HG03460 (cell line): ENCODE measurements at regions not wholly inside any gene's neighbourhood (a gene's known extent, or its start where the extent isn't known, plus 50 kb on each side); places are given as distances from the start of the nearest gene placed in this dataset.

Experiments
- ATAC-seq: cut with Tn5 transposase; IDR thresholded peaks from one replicate; pipeline ENCODE4 v1.9.1; 2021; ENCODE audit not compliant: unreplicated experiment

DNA sequence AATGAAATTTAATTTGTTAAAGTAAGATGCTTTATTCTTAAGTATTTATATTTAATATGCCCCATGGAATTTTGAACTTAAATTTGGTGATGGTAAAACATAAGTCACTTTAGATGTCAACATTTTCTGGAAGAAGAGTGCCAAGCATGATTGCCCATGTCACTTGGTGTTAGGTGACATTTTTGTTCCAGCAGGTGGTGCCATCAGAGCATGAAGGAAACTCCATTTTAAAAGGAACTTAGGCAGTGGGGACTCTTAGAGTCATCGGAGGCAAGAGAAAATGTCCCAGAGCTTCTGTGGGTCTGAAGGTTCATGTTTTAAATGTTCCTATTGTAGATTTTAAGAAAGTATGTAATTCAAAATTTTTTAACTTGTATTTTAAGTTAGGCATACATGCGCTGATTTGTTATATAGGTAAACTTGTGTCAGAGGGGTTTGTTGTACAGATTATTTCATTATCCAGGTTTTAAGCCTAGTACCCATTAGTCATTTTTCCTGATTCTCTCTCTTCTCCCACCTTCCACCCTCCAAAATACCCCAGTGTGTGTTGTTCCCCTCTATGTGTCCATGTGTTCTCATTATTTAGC lies 789.3 kb downstream of the SEMA5A start:
- ATAC-seq, result no peak

DNA sequence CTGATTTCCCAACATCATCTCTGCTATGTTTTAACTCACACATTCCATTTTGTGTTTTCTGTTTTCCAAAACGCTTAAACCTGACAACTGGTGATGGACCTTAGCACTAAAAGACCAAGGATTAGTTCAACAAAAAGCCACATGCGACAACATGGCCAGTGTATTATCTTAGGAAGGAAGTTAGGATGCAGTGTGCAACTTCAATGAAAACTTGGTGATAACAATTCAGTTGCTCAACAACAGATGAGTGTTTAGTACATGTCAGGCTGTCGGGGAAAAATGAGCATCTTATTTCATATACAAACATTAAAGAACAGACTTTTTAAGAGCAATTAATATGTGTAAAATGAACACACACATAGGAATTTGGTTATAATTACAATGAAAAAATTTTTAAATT lies 780.0 kb downstream of the SEMA5A start:
- no peak for ATAC-seq

DNA sequence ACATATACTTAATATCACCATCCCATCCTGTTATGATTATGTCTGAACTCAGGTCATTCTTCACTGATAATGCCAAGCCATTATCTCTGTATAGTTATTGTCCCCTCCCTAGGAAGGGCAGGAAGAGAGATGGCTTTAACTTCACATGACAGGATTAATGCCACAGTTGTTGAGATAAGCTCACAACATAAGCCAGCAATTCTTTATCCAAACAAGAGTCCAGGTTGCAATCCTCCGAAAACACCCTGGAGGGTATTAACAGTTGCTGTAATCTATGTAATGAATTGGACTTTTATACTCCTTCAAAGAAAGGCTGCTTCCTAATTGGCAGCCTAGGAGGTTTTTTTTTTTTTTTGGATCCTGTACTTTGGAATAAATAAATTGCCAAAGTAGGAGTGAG lies 779.4 kb downstream of the SEMA5A start:
- ATAC-seq, result no peak

DNA sequence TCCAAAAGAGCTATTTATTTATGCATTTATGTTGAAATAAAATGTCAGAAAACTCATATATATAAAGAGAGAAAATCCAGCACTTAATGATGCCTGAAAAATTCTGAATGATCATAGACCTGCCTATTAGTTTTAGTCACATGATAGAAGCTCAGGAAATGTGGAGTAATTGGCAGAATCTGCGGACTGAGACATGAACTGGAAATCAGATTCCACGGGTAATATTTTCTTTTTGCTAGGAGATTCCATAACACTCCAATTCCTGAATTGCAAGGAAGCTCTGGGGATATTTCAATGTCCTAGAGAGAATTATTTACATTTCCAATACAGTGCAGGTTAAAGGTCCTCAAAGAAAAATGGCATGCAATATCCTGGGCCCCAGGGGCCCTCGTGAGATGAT lies 778.8 kb downstream of the SEMA5A start:
- ATAC-seq, result no peak

DNA sequence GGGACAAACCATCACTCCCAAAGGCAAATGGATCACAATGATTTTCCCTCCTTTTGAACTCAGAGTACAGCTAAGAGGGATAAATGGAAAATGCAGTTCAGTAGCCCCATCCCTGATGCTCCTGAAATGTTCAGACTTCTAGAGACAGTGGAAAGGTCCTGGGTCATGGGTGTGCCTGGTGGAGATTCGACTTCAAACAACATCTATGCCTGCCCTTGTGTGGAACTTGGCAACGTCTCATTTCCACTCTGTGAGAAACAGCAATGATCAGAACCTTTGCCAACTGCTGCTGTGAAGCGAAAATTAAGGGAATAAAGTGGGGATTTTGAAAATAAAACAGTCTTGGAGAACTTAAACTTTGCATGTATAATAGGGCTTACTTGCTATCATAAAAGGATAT lies 778.1 kb downstream of the SEMA5A start:
- no peak for ATAC-seq

DNA sequence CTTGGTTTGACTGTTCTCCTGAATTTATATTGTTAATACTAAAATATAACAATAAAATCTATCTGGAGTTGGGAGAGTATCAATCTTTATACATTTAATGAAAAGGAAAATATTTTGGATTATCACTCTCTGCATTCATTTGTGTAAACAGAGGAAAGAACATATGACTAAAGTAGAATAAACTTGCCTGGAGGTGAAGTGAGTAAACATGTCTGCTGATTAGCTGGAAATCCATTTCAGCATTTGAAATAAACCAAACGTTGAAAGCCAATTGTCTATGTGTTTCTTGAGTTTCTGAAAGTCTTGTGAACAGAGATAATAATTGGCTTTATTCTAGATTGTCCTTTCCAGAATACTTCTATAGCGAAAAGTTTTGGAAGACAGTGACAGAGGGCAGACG lies 776.2 kb downstream of the SEMA5A start:
- ATAC-seq, result no peak

DNA sequence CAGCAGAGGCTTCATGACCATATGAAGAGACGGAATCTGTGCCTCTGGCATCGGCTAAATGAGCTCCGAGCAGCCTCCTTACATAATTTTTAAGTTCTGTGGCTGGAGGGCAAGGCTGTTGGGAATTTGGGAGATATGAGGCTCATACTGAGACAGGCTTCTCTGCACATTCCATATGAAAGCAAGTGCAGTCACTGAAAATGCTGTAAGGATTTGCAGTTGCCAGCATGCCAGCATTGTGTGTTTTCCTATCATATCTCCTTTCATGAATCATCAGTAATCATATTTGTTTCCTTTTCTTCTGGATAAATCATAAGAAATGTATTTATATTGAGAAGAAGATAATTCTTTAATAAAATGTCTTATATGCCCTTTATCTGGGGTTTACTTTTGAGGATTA lies 775.4 kb downstream of the SEMA5A start:
- ATAC-seq, result no peak

DNA sequence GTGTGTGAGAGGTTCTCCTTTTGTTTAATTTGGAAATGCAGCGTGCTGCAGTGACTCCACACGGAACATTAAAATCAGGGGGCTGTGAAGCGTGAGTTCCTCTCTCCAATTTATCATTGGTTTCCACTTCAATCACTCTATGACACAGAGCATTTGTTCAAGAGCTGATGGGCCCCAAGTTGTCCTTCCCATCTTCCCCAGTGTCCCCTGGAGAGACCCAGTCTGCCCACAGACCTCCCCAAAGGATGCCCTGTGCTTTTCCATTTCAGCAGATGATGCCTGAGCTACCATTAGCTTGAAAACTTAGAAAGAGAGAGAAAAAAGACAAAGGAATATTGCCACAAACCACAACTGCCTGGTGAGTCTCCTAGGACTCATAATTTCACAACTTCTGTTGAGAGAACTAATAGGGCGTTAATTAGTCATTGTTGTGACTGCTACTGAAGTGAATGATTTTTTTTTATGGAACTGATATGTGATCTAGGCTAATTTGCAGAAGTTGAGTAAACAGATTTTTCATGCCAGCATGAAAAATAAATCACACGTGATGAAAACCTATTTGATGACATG lies 772.7 kb downstream of the SEMA5A start:
- ATAC-seq, result no peak

DNA sequence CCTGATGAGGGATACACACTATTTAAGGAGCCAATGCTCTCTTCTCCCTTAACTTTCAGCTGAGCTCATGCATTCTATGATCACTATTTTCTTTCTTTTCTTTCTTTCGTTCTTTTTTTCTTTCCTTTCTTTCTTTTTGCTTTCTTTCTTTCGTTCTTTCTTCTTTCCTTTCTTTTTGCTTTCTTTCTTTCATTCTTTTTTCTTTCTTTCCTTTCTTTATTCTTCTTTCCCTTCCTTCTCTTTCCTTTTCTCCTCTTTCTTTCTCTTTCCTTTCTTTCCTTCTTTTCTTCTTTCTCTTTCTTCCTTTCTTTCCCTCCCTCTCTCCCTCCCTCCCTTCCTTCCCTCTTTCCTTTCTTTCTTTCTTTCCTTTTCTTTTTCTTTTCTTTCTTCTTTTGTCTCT lies 761.2 kb downstream of the SEMA5A start:
- no peak for ATAC-seq

DNA sequence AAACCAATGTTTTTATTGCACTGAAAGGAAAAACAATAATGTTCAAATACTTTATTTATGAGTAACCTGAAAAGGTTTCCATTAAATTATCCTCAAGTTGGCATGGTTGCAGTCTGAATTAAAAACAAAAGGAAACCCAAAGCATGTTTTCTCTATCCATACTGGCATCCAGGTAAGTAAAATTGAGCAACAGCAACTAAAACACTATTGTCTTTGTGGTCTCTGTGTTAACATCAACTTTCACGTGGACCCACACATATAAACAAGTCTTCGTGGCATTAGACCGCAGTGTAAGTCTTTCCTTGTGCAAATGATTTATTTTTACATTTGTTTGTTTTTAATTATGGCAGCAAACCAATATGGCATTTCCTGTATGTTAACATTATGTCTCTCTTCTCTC lies 757.6 kb downstream of the SEMA5A start:
- no peak for ATAC-seq

DNA sequence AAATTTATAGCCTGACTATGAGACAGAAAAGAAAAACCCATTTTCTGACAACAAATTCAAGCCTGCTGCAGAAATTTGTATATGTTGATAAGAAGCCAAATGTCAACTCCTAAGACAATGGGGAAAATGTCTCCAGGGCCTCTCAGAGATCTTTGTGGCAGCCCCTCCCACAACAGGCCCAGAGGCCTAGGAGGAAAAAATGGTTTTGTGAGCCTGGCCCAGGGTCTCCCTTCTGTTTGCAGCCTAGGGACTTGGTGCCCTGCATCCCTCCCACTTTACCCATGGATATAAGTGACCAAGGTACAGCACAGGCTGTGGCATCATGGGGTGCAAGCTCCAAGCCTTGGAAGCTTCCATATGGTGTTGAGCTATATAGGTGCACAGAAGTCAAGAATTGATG lies 740.2 kb downstream of the SEMA5A start:
- no peak for ATAC-seq

DNA sequence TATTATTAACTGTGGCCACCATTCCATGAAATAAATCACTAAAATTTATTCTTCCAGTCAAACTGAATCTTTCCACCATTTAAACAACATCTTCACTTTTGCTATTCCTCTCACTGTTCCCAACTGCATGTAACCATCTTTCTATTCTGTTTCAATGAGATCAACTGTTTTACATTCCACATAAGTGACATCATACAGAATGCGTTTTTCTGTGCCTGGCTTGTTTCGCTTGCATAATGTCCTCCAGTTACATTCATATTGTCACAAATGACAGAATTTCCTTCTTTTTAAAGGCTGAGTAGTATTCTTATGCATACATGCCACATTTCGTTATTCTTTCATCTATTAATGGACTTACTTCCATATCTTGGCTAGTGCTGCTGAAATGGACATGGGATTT lies 738.2 kb downstream of the SEMA5A start:
- ATAC-seq, result no peak

DNA sequence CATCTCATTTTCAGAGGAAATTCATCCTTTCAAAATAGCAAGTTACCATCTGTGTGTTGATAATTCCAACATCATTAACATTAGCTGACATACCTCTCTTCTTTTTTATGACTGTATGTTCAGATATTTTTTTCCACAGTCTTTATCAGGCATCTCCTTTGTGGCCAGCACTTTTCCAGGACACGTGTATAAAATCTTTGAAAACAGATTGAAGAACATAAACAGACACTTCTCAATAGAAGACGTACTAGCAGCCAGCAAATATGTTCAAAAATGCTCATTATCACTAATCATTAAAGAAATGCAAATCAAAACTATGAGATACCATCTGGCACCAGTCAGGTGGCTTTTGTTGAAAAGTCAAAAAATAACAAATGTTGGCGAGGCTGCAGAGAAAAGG lies 734.3 kb downstream of the SEMA5A start:
- no peak for ATAC-seq

DNA sequence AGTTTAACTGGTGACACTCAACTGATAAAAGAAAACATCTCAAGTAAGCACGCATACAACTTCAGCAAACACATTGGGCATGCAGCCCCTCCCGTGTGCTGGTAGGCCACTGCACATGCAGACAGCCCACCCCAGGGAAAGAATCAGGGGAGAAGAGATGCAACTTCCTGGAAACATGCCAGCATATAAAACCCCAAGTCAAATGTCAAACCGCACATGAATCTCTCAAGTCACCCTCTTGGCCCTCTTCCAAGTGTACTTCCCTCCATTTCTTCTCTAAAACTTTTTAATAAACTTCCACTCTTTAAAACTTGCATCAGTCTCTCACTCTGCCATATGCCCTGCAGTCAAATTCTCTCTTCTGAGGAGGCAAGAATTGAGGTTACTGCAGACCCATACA lies 732.7 kb downstream of the SEMA5A start:
- ATAC-seq, result no peak

DNA sequence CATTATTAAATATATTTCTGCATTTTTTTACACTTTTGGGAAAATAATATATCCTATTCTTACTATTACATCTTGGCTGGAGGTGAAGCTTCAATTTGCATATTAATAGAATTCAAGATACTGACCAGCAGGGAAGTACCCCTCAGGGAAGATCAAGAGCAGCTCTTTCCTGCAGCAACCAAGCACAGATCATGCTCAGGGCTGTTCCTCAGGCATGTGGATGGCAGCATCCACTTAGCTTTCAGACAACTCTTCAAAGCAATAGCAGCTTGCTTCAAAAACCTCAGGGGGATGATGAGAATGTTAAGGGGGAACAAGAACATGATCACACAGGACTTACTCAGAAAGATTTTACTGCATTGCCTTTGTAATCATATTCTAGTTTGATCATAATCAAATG lies 731.8 kb downstream of the SEMA5A start:
- ATAC-seq, result no peak

DNA sequence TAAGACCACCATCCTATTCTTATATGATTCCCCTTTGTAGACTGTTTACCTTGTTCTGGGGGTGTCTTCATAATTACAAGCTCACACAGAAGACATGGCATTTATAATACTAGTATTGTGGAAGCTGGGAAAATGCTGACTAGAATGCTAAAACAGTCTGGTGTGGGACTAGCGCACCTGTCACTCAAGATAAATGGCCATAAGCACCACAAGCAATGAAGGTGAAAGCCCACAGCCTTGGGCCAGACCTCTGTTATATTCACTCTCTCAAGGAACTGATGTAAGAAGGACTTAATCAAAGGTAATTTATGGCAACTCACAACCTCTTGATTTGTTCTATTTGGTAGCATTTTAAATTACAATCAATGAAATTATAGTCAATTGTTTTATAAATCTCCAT lies 721.5 kb downstream of the SEMA5A start:
- no peak for ATAC-seq

DNA sequence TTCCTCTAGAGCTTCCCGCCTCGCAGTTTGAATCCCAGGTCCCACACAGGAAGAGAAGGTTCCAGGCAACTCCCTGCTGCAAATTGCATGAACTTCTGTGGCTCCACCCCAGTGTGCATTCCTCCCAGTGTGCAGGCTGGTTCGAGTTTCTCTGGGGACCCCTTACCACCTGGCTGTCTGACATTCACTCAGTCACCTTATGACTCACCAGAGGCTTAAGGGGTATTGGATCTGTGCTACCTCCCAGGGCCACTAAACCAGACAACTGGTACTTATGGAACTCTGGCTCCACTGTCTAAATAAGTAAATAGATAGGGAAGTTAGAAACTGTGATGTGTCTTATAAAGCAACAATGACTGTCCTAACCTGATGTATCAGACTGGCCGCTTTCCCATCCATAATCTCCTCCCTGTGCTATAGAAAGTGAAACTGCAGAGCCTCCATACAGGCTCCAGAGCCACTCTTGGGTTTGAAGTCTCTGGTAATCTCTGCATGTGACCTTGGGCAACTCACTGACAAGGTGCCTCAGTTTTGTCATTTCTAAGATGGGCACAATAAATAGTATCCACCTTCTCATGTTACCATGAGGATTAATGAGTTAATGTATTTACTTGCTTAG lies 720.6 kb downstream of the SEMA5A start:
- no peak for ATAC-seq

DNA sequence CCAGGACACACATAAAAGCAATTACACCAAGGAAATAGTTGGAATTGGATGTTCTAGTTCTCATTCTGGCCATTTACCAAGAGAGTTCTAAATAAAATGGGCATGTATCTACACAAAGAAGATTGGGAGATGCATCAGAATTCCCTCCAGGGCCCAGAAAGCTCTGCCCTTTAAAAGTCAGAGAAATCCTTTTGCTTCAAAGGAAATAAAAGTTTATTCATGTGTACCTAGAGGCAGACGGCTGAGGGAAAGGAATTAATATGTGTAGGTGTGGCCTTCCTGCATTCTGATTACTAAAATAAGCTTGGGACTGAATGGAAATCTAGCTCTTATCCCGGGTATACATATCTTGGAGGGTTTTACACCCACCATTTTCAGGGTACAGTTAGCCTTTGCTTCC lies 719.4 kb downstream of the SEMA5A start:
- ATAC-seq, result no peak

DNA sequence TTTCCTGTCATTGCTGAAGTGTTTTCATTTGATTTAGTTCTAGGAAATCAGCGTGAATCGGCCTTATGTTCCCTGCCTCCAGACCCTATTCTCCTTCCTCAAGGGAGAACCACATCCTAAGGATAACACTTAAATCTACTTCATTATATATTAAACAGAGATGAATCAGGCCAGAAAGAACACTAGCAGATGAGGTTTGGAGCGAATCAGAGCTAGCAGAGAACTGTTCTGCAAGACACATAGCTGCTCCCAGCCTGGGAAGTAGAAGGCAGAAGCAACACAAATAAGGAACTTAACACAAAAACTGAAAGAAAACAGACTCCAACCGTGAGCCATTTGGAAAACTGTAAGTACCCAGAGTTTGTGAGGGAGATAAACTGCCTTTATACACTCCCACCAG lies 718.2 kb downstream of the SEMA5A start:
- ATAC-seq, result no peak

DNA sequence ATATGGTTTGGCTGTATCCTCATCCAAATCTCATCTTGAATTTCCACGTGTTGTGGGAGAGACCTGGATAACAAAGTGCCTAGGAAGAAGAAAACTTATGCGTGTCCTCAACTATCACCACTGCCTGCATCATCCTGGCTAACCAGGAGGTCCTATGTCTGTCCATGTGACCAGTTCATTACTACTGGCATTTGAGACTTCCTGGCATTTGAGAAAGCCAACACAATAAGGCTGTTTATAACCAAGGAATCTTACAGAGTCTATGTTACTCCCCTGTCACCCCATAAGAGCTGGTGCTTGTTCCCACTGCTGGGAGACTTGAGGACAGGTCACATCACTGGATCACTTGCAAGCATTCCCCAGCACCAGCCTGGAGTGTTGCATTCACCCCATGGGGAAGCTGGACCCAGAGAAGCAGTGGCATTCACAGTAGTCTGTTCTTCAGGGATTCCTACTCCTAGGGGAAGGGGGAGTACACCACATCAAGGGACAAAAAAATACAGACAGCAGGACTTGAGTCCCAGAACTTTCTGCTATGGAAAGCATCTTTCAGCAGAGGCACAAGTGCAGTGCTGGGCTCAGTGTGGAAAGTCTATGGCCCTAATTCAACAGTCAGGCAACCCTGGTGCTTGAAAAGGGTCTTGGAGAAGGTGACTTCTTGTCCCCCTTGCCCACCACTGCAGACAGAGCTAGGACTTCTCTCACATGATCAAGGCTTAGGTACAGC lies 717.1 kb downstream of the SEMA5A start:
- no peak for ATAC-seq

DNA sequence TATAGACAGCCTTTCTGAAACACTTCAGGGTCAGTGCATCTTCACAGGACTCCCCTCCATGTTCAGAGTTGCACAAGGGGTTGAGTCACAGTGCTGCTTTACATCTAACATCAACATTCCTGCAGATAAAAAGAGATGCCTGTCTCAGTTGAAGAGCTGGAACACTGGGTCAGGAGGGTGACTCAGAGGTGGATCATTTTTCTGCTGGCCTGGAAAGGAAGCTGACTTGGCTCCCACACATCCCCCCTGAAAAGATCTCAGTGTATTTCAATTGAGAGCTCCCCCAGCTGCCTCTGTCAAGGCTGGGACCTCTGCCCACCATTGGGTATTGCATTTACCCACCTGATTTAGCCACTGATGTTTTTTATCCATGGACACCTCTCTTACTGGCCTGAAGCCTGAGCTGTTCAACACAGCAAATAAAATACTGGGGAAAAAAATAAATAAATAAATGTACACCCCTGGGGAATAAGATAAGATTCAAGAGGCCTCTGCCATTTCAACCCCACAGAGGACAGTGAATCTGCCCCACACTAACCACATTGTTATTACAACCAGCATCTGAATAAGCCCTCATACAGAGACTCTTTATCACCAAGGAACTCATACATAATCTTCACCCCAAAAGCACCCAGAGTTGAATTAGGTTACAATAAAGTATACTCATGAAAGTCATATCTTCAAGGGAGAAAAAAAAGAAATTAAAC lies 716.4 kb downstream of the SEMA5A start:
- no peak for ATAC-seq

DNA sequence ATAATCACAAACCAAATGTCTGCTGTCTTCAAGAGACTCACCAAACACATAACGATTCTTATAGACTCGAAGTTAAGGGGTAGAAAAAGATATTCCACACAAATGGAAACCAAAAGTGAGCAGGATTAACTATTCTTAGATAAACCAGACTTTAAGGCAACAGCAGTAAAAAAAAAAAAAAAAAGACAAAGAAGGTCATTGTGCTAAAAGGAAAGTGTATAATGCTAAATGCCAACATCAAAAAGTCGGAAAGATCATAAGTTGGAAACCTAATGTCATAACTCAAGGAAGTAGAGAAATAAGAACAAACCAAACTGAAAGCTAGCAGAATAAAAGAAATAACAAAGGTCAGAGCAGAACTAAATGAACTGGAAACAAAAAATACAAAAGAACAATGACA lies 714.6 kb downstream of the SEMA5A start:
- ATAC-seq, result no peak
